HG03558 (cell line): ENCODE measurements at regions not wholly inside any gene's neighbourhood (a gene's known extent, or its start where the extent isn't known, plus 50 kb on each side); places are given as distances from the start of the nearest gene placed in this dataset.

ENCODE experiments used
- ATAC-seq: cut with Tn5 transposase; IDR thresholded peaks from one replicate; pipeline ENCODE4 v1.9.1; 2021; ENCODE audit warnings: moderate number of reproducible peaks; ENCODE audit not compliant: unreplicated experiment; ENCODE audit errors: extremely low read depth

- no peak for ATAC-seq
Measured at GRCh38 chr7:156031679-156032478, 219.6 kb upstream of the SHH start.

GRCh38 chr7:156029460-156030007, 217.3 kb upstream of the SHH start:
- ATAC-seq = no peak

GRCh38 chr7:156028521-156028920, 216.3 kb upstream of the SHH start:
- no peak for ATAC-seq

GRCh38 chr7:156027821-156028220, 215.6 kb upstream of the SHH start:
- ATAC-seq = no peak

- ATAC-seq = no peak
Measured at GRCh38 chr7:156026603-156027002, 214.3 kb upstream of the SHH start.

GRCh38 chr7:156026076-156026600, 213.9 kb upstream of the SHH start:
- no peak for ATAC-seq

GRCh38 chr7:156025675-156026074, 213.4 kb upstream of the SHH start:
- ATAC-seq = no peak

- ATAC-seq = no peak
Measured at GRCh38 chr7:156024201-156024600, 211.9 kb upstream of the SHH start.

- ATAC-seq = no peak
Measured at GRCh38 chr7:156022483-156023459, 210.5 kb upstream of the SHH start.

GRCh38 chr7:156021471-156021870, 209.2 kb upstream of the SHH start:
- ATAC-seq = no peak

GRCh38 chr7:156020566-156020965, 208.3 kb upstream of the SHH start:
- no peak for ATAC-seq

- no peak for ATAC-seq
Measured at GRCh38 chr7:156019776-156020565, 207.7 kb upstream of the SHH start.

- no peak for ATAC-seq
Measured at GRCh38 chr7:156019308-156019707, 207.0 kb upstream of the SHH start.

- no peak for ATAC-seq
Measured at GRCh38 chr7:156017916-156018700, 205.8 kb upstream of the SHH start.

- ATAC-seq = no peak
Measured at GRCh38 chr7:156017431-156017830, 205.2 kb upstream of the SHH start.

GRCh38 chr7:156015237-156016020, 203.2 kb upstream of the SHH start:
- ATAC-seq = no peak

- no peak for ATAC-seq
Measured at GRCh38 chr7:156014808-156015207, 202.5 kb upstream of the SHH start.

- no peak for ATAC-seq
Measured at GRCh38 chr7:156014201-156014600, 201.9 kb upstream of the SHH start.
